ENCODE measurements at regions not wholly inside any gene's neighbourhood (a gene's known extent, or its start where the extent isn't known, plus 50 kb on each side); places are given as distances from the start of the nearest gene placed in this dataset.

GRCh38 chr5:144015961-144016360 lies 154.5 kb downstream of the YIPF5 start:
- Mint-ChIP-seq H3K27ac (ENCODE audit: unreplicated experiment) (no peak overlapping the region), H3K36me3 (ENCODE audit: low read depth, unreplicated experiment) (no peaks in the 10 kb centered on the region), H3K27me3 (ENCODE audit: low read depth, unreplicated experiment) (no peaks in the 10 kb centered on the region), H3K4me3 (ENCODE audit: unreplicated experiment) (no peak overlapping the region), H3K9me3 (ENCODE audit: unreplicated experiment) (peaks cover 3% of the 10 kb centered on the region), H3K4me1 (ENCODE audit: low read depth, unreplicated experiment) (no peaks in the 10 kb centered on the region)
- FAIRE-seq = no peak
- Histone ChIP-seq H4K20me1 (ENCODE audit: insufficient read depth, low read length) (no peaks in the 10 kb centered on the region), H3K4me2 (ENCODE audit: low read length) (no peak overlapping the region), H3K9me3 (ENCODE audit: insufficient read depth, low read depth, low read length) (peaks cover 5% of the 10 kb centered on the region), H3K79me2 (ENCODE audit: insufficient read depth, low read length) (no peaks in the 10 kb centered on the region), H3K27ac (ENCODE audit: low read depth, low read length) (no peak overlapping the region), H3K9ac (ENCODE audit: low read length) (no peak overlapping the region), H3K4me3 (ENCODE audit: insufficient read depth, low read depth, low read length) (no peak overlapping the region), H3K4me1 (ENCODE audit: insufficient read depth, low read length) (no peaks in the 10 kb centered on the region), H3K27me3 (ENCODE audit: insufficient read depth, low read length) (no peaks in the 10 kb centered on the region), H3K36me3 (ENCODE audit: insufficient read depth, low read length) (no peaks in the 10 kb centered on the region), H2AFZ (ENCODE audit: low read depth, low read length) (no peak overlapping the region)
- TF ChIP-seq EZH2 (IDR thresholded peaks at IDR 0.05; ENCODE audit: insufficient read depth, low read length) = no peak
- no peak for TF ChIP-seq CTCF (IDR thresholded peaks at IDR 0.05; ENCODE audit: insufficient read depth, low read depth, low read length)
- DNase-seq (ENCODE audit: low read depth) = no peak

GRCh38 chr5:144017119-144017518 lies 153.3 kb downstream of the YIPF5 start:
- Histone ChIP-seq H3K4me1 (ENCODE audit: insufficient read depth, low read length) (no peaks in the 10 kb centered on the region), H3K27ac (ENCODE audit: low read depth, low read length) (no peak overlapping the region), H3K4me2 (ENCODE audit: low read length) (no peak overlapping the region), H3K9ac (ENCODE audit: low read length) (no peak overlapping the region), H3K79me2 (ENCODE audit: insufficient read depth, low read length) (no peaks in the 10 kb centered on the region), H3K27me3 (ENCODE audit: insufficient read depth, low read length) (no peaks in the 10 kb centered on the region), H3K4me3 (ENCODE audit: insufficient read depth, low read depth, low read length) (no peak overlapping the region), H2AFZ (ENCODE audit: low read depth, low read length) (no peak overlapping the region), H3K9me3 (ENCODE audit: insufficient read depth, low read depth, low read length) (peaks cover 5% of the 10 kb centered on the region), H3K36me3 (ENCODE audit: insufficient read depth, low read length) (no peaks in the 10 kb centered on the region), H4K20me1 (ENCODE audit: insufficient read depth, low read length) (no peaks in the 10 kb centered on the region)
- TF ChIP-seq CTCF (IDR thresholded peaks at IDR 0.05; ENCODE audit: insufficient read depth, low read depth, low read length) (no peak), EZH2 (IDR thresholded peaks at IDR 0.05; ENCODE audit: insufficient read depth, low read length) (no peak)
- FAIRE-seq = no peak
- Mint-ChIP-seq H3K36me3 (ENCODE audit: low read depth, unreplicated experiment) (no peaks in the 10 kb centered on the region), H3K4me1 (ENCODE audit: low read depth, unreplicated experiment) (no peaks in the 10 kb centered on the region), H3K27ac (ENCODE audit: unreplicated experiment) (no peak overlapping the region), H3K9me3 (ENCODE audit: unreplicated experiment) (peaks cover 6% of the 10 kb centered on the region), H3K27me3 (ENCODE audit: low read depth, unreplicated experiment) (no peaks in the 10 kb centered on the region), H3K4me3 (ENCODE audit: unreplicated experiment) (no peak overlapping the region)
- DNase-seq (ENCODE audit: low read depth) = no peak

- TF ChIP-seq EZH2 (IDR thresholded peaks at IDR 0.05; ENCODE audit: insufficient read depth, low read length) = no peak
- H3K79me2 ChIP-seq (ENCODE audit: insufficient read depth, low read length) = no peaks in the 10 kb centered on the region
- H4K20me1 ChIP-seq (ENCODE audit: insufficient read depth, low read length) = no peaks in the 10 kb centered on the region
- no peaks in the 10 kb centered on the region for H3K27me3 Mint-ChIP-seq (ENCODE audit: low read depth, unreplicated experiment)
- no peaks in the 10 kb centered on the region for H3K36me3 Mint-ChIP-seq (ENCODE audit: low read depth, unreplicated experiment)
- no peak overlapping the region for H3K4me3 ChIP-seq (ENCODE audit: insufficient read depth, low read depth, low read length)
- no peak overlapping the region for H3K27ac ChIP-seq (ENCODE audit: low read depth, low read length)
- peaks cover 6% of the 10 kb centered on the region for H3K9me3 Mint-ChIP-seq (ENCODE audit: unreplicated experiment)
- H3K4me1 ChIP-seq (ENCODE audit: insufficient read depth, low read length) = no peaks in the 10 kb centered on the region
- no peak overlapping the region for H3K9ac ChIP-seq (ENCODE audit: low read length)
- H3K36me3 ChIP-seq (ENCODE audit: insufficient read depth, low read length) = no peaks in the 10 kb centered on the region
- H3K4me3 Mint-ChIP-seq (ENCODE audit: unreplicated experiment) = no peak overlapping the region
- peak overlapping the region; percentile 10 for H3K4me2 ChIP-seq (ENCODE audit: low read length)
- H3K4me1 Mint-ChIP-seq (ENCODE audit: low read depth, unreplicated experiment) = no peaks in the 10 kb centered on the region
- H3K9me3 ChIP-seq (ENCODE audit: insufficient read depth, low read depth, low read length) = peaks cover 5% of the 10 kb centered on the region
- no peak overlapping the region for H2AFZ ChIP-seq (ENCODE audit: low read depth, low read length)
- DNase-seq (ENCODE audit: low read depth) = peak; percentile 58
- no peak overlapping the region for H3K27ac Mint-ChIP-seq (ENCODE audit: unreplicated experiment)
- FAIRE-seq = no peak
- H3K27me3 ChIP-seq (ENCODE audit: insufficient read depth, low read length) = no peaks in the 10 kb centered on the region
Measured at GRCh38 chr5:144017631-144018030, 152.8 kb downstream of the YIPF5 start.
